ENCODE measurements at regions not wholly inside any gene's neighbourhood (a gene's known extent, or its start where the extent isn't known, plus 50 kb on each side); places are given as distances from the start of the nearest gene placed in this dataset.
A peak's percentile ranks its signal among the peaks of the same experiment; 100 is the strongest.

DNA sequence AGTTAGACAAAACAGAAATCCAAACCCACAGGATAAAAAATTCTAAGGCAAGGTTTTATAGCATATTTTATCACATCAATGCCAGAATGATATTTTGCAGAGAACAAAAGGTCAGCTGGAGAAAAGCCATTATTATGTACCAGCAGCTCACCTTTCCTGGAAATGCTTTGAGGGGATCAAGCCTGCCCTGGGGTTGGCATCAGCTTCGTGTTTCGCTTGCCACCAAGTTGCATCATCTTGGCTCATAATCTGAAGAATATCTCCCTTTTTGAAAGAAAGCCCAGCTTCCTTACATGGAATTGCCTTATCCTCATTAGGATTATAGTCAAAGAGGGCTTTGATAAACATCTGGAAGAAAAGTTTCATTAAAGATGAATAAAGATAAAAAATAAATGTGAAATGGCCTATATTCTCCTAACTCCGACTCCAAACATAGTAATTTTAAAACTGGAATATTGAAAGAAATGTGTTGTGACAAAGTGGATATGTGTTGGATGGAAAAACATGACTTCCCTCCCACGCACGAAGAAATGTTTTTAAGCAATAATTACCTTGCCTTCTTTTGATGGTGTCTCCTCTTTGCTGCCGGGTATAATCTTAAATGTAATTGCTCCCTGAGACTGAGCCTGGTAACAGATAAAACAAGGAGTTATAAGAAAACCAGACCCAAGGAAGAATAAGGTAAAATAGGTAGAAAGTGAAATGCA, 121.3 kb upstream of the ODAD2 start:
- no peaks in the 10 kb centered on the region for H3K27me3 Mint-ChIP-seq
- H3K4me3 Mint-ChIP-seq, result no peak overlapping the region
- H3K27ac Mint-ChIP-seq, result peak overlapping the region; percentile 94
- TF ChIP-seq CTCF (IDR thresholded peaks at IDR 0.05), result no peak
- peaks cover 19% of the 10 kb centered on the region for H3K36me3 Mint-ChIP-seq (ENCODE audit: low read depth)
- peaks cover 27% of the 10 kb centered on the region for H3K4me1 Mint-ChIP-seq (ENCODE audit: low read depth)
- ChIA-PET CTCF (no interaction called here), POLR2A (no interaction called here)
- intact Hi-C loops (cut with micrococcal nuclease), result no loop called here
- DNase-seq (peak; percentile 35), ATAC-seq (peak; percentile 24)
- no peaks in the 10 kb centered on the region for H3K9me3 Mint-ChIP-seq

GRCh38 chr10:28118985-28119628, 120.2 kb upstream of the ODAD2 start:
- peak; percentile 64 for ATAC-seq
- H3K4me3 Mint-ChIP-seq, result no peak overlapping the region
- peak overlapping the region; percentile 94 for H3K27ac Mint-ChIP-seq
- H3K9me3 Mint-ChIP-seq, result no peaks in the 10 kb centered on the region
- DNase-seq, result no peak
- ChIA-PET POLR2A (interaction anchor here (1.1 kb wide), 1 partner anchor 12 kb away, joined by 5 read pairs; no protein-coding TSS in a partner anchor), CTCF (interaction anchor here (0.9 kb wide), 1 partner anchor 462 kb away, joined by 3 read pairs; no protein-coding TSS in a partner anchor)
- H3K4me1 Mint-ChIP-seq (ENCODE audit: low read depth), result peaks cover 27% of the 10 kb centered on the region
- no peak for TF ChIP-seq CTCF (IDR thresholded peaks at IDR 0.05)
- H3K27me3 Mint-ChIP-seq, result no peaks in the 10 kb centered on the region
- H3K36me3 Mint-ChIP-seq (ENCODE audit: low read depth), result peaks cover 25% of the 10 kb centered on the region
- intact Hi-C loops (cut with micrococcal nuclease), result no loop called here

GRCh38 chr10:28113202-28113601, 114.3 kb upstream of the ODAD2 start:
- H3K4me1 Mint-ChIP-seq (ENCODE audit: low read depth), result no peaks in the 10 kb centered on the region

GRCh38 chr10:28111712-28112111, 112.8 kb upstream of the ODAD2 start:
- ATAC-seq (no peak), DNase-seq (no peak)
- Mint-ChIP-seq H3K27ac (no peak overlapping the region), H3K4me1 (ENCODE audit: low read depth) (no peaks in the 10 kb centered on the region), H3K4me3 (no peak overlapping the region), H3K27me3 (no peaks in the 10 kb centered on the region), H3K36me3 (ENCODE audit: low read depth) (peaks cover 19% of the 10 kb centered on the region), H3K9me3 (no peaks in the 10 kb centered on the region)
- POLR2A ChIA-PET, result no interaction called here
- TF ChIP-seq CTCF (IDR thresholded peaks at IDR 0.05), result no peak
- intact Hi-C loops (cut with micrococcal nuclease), result no loop called here
- CTCF ChIA-PET, result no interaction called here

More at GRCh38 chr10:28113202-28113601, 114.3 kb upstream of the ODAD2 start:
- H3K27me3 Mint-ChIP-seq, result no peaks in the 10 kb centered on the region
- intact Hi-C loops (cut with micrococcal nuclease), result no loop called here
- no peak for TF ChIP-seq CTCF (IDR thresholded peaks at IDR 0.05)
- ChIA-PET POLR2A (no interaction called here), CTCF (no interaction called here)
- H3K27ac Mint-ChIP-seq, result no peak overlapping the region
- H3K36me3 Mint-ChIP-seq (ENCODE audit: low read depth), result peaks cover 19% of the 10 kb centered on the region
- H3K9me3 Mint-ChIP-seq, result no peaks in the 10 kb centered on the region
- ATAC-seq (no peak), DNase-seq (no peak)
- H3K4me3 Mint-ChIP-seq, result no peak overlapping the region

DNA sequence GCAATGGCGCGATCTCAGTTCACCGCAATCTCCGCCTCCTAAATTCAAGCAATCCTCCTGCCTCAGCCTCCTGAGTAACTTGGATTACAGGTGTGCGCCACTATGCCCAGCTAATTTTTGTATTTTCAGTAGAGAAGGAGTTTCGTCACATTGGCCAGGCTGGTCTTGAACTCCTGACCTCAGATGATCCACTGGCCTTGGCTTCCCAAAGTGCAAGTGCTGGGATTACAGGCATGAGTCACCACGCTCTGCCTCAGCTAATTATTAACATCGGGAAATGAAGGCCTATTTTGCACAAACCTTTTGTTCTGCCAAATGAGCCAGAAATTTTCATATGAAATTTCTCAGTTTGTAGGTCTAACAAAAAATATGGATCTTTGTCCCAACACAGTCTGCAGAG, 106.7 kb upstream of the ODAD2 start:
- Mint-ChIP-seq H3K36me3 (ENCODE audit: low read depth) (peaks cover 4% of the 10 kb centered on the region), H3K4me3 (no peak overlapping the region), H3K4me1 (ENCODE audit: low read depth) (no peaks in the 10 kb centered on the region), H3K27me3 (no peaks in the 10 kb centered on the region), H3K27ac (no peak overlapping the region), H3K9me3 (no peaks in the 10 kb centered on the region)
- CTCF ChIA-PET, result no interaction called here
- ATAC-seq, result no peak
- intact Hi-C loops (cut with micrococcal nuclease), result no loop called here
- POLR2A ChIA-PET, result no interaction called here
- no peak for DNase-seq
- TF ChIP-seq CTCF (IDR thresholded peaks at IDR 0.05), result no peak

Measured in activated CD8-positive, alpha-beta T cell treated with anti-CD3 and anti-CD28 coated beads for 36 hours (primary cell).